ENCODE measurements at regions not wholly inside any gene's neighbourhood (a gene's known extent, or its start where the extent isn't known, plus 50 kb on each side); places are given as distances from the start of the nearest gene placed in this dataset.

DNA sequence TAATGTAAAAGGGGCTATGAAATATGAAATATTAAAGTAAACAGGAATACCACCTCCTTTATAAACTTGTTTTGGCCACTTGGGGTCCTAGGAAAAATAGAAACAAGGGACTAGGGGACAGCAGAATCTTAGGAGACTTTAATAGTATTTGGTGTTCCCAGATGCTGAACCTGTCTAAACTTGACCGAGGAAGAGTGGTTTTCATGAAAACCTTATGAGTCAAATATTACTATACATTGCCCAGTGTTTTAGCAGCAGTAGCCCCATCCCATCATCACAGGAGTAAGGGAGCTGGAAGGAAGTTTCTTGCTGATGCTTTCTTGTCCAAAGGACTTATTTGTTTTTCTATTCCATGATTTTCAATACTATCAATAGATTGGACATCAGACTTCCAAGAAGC lies 177.5 kb upstream of the CAND1 start:
- TF ChIP-seq CTCF (IDR thresholded peaks at IDR 0.05) (no peak), POLR2AphosphoS5 (IDR thresholded peaks at IDR 0.05) (no peak), POLR2A (IDR thresholded peaks at IDR 0.05) (no peak), EP300 (IDR thresholded peaks at IDR 0.05; ENCODE audit: low read depth) (no peak)

Data from transverse colon (tissue), 4 donors.